ENCODE measurements at regions not wholly inside any gene's neighbourhood (a gene's known extent, or its start where the extent isn't known, plus 50 kb on each side); places are given as distances from the start of the nearest gene placed in this dataset.

GRCh38 chr6:22367346-22367745, 70.5 kb upstream of the PRL start:
- no peaks in the 10 kb centered on the region for H4K20me1 ChIP-seq (ENCODE audit: control insufficient read depth, insufficient read depth, insufficient read length)
- no peak overlapping the region for H3K4me2 ChIP-seq (ENCODE audit: insufficient read depth, insufficient read length, low read length)
- no peak overlapping the region for H3K4ac ChIP-seq (ENCODE audit: low read depth, low read length)
- TF ChIP-seq CTCF (conservative IDR thresholded peaks at IDR 0.05), result no peak
- no peaks in the 10 kb centered on the region for H3K27me3 Mint-ChIP-seq (ENCODE audit: low read depth)
- no peak overlapping the region for H3T11ph ChIP-seq (ENCODE audit: low read length)
- no peaks in the 10 kb centered on the region for H3K79me1 ChIP-seq (ENCODE audit: insufficient read depth, low read depth, low read length, poor library complexity, severe bottlenecking)
- H4K91ac ChIP-seq (ENCODE audit: insufficient read length, low read depth, low read length), result no peak overlapping the region
- DNase-seq, result no peak
- no peak overlapping the region for H2AK5ac ChIP-seq (ENCODE audit: insufficient read length, low read length)
- H3K14ac ChIP-seq (ENCODE audit: insufficient read depth, low read length), result no peak overlapping the region
- no peaks in the 10 kb centered on the region for H3K9me3 ChIP-seq (ENCODE audit: control insufficient read depth, low read depth, low read length)
- H2BK5ac ChIP-seq (ENCODE audit: insufficient read length, low read length), result no peak overlapping the region
- H3K36me3 Mint-ChIP-seq (ENCODE audit: insufficient read depth in 1 of 3, low read depth in 3 of 3), result peaks cover 0 to 6% (median 0%) of the 10 kb centered on the region in 3 experiments; a peak in 1 of 7 replicates
- H3K4me1 Mint-ChIP-seq, result peaks cover 24 to 31% of the 10 kb centered on the region in 2 experiments
- no peak overlapping the region for H2BK15ac ChIP-seq (ENCODE audit: low read depth, low read length)
- WGBS (ENCODE audit: extremely low coverage, insufficient read length, low lambda C conversion rate), result no CpG with 5 or more reads among the region's 1 CpG
- H3K18ac ChIP-seq (ENCODE audit: insufficient read length, low read depth, low read length), result no peak overlapping the region
- peaks cover 7% of the 10 kb centered on the region for H3K4me1 ChIP-seq (ENCODE audit: insufficient read depth, low read length)
- H3K4me3 Mint-ChIP-seq, result no peak overlapping the region
- no peak overlapping the region for H2AFZ ChIP-seq (ENCODE audit: low read length)
- no peak overlapping the region for H3K56ac ChIP-seq (ENCODE audit: insufficient read length, low read depth, low read length)
- peaks cover 4 to 7% of the 10 kb centered on the region in 2 experiments; a peak in 3 of 5 replicates for H3K9me3 Mint-ChIP-seq
- no peak overlapping the region for H2BK20ac ChIP-seq (ENCODE audit: low read depth, low read length, poor library complexity, severe bottlenecking)
- no peak overlapping the region for H4K8ac ChIP-seq (replicated peaks; ENCODE audit: insufficient read length, low read depth, low read length)
- no peak overlapping the region for H3K23ac ChIP-seq (ENCODE audit: insufficient read length, low read depth, low read length)
- no peak overlapping the region for H3K9ac ChIP-seq (ENCODE audit: extremely low read depth, insufficient read length, low read length)
- no peaks in the 10 kb centered on the region for H3K79me2 ChIP-seq (ENCODE audit: insufficient read depth, low read length)
- H3K27ac Mint-ChIP-seq, result no peak overlapping the region
- no peak overlapping the region for H3K27ac ChIP-seq (ENCODE audit: insufficient read length, low read depth, low read length)
- no peak overlapping the region for H4K5ac ChIP-seq (ENCODE audit: insufficient read length, low read depth, low read length)
- no peaks in the 10 kb centered on the region for H3K27me3 ChIP-seq (ENCODE audit: insufficient read depth, low read length)
- H2BK12ac ChIP-seq (ENCODE audit: insufficient read length, low read depth, low read length), result no peak overlapping the region
- no peaks in the 10 kb centered on the region for H3K23me2 ChIP-seq (ENCODE audit: insufficient read length, low read depth, low read length, poor library complexity, severe bottlenecking)
- H2BK120ac ChIP-seq (ENCODE audit: low read depth, low read length, poor library complexity, severe bottlenecking), result no peak overlapping the region
